H1 (cell line): ENCODE measurements at regions not wholly inside any gene's neighbourhood (a gene's known extent, or its start where the extent isn't known, plus 50 kb on each side); places are given as distances from the start of the nearest gene placed in this dataset.

ENCODE experiments used
- FOSL1 ChIP-seq: IDR thresholded peaks from 2 replicates; pipeline ENCODE4 v1.6.1; 2011; ENCODE audit warnings: mild to moderate bottlenecking, low read depth, low read length, moderate library complexity; ENCODE audit not compliant: insufficient read depth
- GABPA ChIP-seq: IDR thresholded peaks from 2 replicates; pipeline ENCODE4 v1.6.1; 2011; ENCODE audit warnings: mild to moderate bottlenecking, low read length, moderate library complexity, borderline replicate concordance; ENCODE audit not compliant: insufficient read depth
- MAX ChIP-seq: IDR thresholded peaks from 2 replicates; pipeline ENCODE4 v1.6.1; 2012; ENCODE audit warnings: inconsistent platforms
- USF2 ChIP-seq: IDR thresholded peaks from 2 replicates; pipeline ENCODE4 v1.6.1; 2011; ENCODE audit warnings: low read length, improper control_type of control experiment

- no peak for TF ChIP-seq USF2
- no peak for TF ChIP-seq FOSL1
- TF ChIP-seq GABPA, result no peak
- no peak for TF ChIP-seq MAX
Observed at GRCh38 chr10:3850999-3851937, 66.3 kb upstream of the KLF6 start.
